GM12891 (cell line): ENCODE measurements at regions not wholly inside any gene's neighbourhood (a gene's known extent, or its start where the extent isn't known, plus 50 kb on each side); places are given as distances from the start of the nearest gene placed in this dataset.

Experiments
- DNase-seq: peaks from one replicate; pipeline ENCODE4 v3.0.0; 2011; ENCODE audit warnings: low spot score; ENCODE audit not compliant: insufficient read length
- FAIRE-seq: peaks from 2 replicates; lab custom pipeline; 2011; peaks lifted over from hg19 to GRCh38; lab: Jason Lieb, UNC
- PAX5 ChIP-seq: IDR thresholded peaks from 2 replicates; pipeline ENCODE4 v1.6.1; 2011; ENCODE audit warnings: low read length, moderate library complexity, mild to moderate bottlenecking; ENCODE audit not compliant: insufficient read depth, severe bottlenecking
- POLR2A ChIP-seq: IDR thresholded peaks from 2 replicates; pipeline ENCODE4 v1.6.1; 2011; ENCODE audit warnings: low read depth, low read length, control low read depth
- POLR2AphosphoS5 ChIP-seq: IDR thresholded peaks from 2 replicates; pipeline ENCODE4 v1.6.1; 2011; ENCODE audit warnings: low read depth, low read length, control low read depth
- POU2F2 ChIP-seq: IDR thresholded peaks from 2 replicates; pipeline ENCODE4 v1.6.1; 2011; ENCODE audit warnings: low read depth, mild to moderate bottlenecking, control low read depth, low read length, moderate library complexity
- SPI1 ChIP-seq: IDR thresholded peaks from 2 replicates; pipeline ENCODE4 v1.6.1; 2011; ENCODE audit warnings: low read depth, low read length, control low read depth
- TAF1 ChIP-seq: IDR thresholded peaks from 2 replicates; pipeline ENCODE4 v1.6.1; 2011; ENCODE audit warnings: low read depth, low read length, control low read depth

DNA sequence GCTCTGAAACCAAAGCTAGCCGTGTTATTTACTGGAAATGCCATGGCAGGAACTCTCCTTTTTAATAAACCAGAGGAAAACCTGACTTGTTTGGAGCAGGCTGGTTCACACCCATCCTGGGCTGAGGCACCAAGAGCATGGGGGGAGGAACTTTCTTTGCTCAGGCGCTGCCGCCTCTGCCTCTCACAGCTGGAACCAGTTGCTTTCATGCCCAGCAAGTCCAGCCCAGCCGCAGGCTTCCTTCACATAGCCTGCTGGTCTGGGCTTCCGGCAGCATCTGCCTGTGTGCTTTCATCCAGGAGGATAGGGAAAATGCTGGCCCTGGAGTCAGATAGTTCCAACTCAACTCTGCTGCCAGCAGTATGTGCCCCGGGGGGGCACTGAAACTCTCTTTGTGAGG lies 88.1 kb upstream of the ASIC2 start:
- DNase-seq (no peak), FAIRE-seq (no peak)
- no peak for TF ChIP-seq POLR2AphosphoS5
- TF ChIP-seq PAX5, result no peak
- no peak for TF ChIP-seq POLR2A
- no peak for TF ChIP-seq SPI1
- TF ChIP-seq TAF1, result no peak
- TF ChIP-seq POU2F2, result no peak

DNA sequence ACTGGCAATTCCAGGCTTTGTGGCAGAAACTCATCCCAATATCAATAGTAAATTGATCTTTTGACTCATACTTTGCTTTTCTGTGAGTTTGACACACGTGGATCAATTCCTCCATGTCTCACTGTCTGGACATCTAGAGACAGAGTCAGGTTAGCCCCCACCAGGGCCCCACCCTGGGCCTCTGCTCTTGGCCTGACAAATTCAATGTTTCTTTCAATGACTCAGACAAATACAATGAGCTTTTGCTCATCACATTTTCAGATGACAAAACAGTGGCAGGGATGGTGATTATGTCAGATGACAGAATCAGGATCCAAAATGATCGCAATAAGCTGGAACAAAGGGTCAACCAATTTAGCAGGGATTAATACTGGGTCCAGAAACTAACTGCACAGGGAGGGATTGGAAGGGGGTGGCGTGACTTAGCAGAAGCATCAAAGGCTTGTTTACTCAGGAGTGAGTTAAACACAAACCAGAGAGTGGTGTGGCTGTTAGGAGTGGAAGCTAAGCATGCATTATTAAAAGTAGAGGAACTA lies 90.5 kb upstream of the ASIC2 start:
- FAIRE-seq, result no peak
- no peak for DNase-seq
- TF ChIP-seq PAX5 (no peak), POU2F2 (no peak), SPI1 (no peak), POLR2AphosphoS5 (no peak), TAF1 (no peak), POLR2A (no peak)

DNA sequence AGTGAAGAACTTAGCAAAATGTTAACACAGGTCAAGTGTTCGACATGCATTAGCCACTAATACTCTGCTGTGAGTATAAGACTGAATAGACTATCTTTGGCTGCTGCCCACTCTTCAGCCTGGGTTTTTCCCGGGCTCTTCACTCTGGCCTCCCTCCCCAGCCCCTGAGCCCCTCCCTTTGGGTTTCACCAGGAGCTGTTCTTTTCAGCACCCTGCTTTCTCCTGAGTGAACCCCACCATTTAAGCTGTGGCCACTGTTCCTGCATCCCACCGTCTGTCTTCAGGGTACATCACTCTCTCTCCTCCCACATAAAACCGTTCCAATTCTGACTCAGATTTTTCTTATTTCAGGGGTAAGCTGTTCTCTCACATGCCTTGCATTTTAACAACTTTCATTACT lies 92.0 kb upstream of the ASIC2 start:
- no peak for TF ChIP-seq TAF1
- TF ChIP-seq PAX5, result no peak
- no peak for TF ChIP-seq POLR2AphosphoS5
- TF ChIP-seq POLR2A, result no peak
- TF ChIP-seq SPI1, result no peak
- TF ChIP-seq POU2F2, result no peak
- FAIRE-seq, result no peak
- DNase-seq, result no peak

DNA sequence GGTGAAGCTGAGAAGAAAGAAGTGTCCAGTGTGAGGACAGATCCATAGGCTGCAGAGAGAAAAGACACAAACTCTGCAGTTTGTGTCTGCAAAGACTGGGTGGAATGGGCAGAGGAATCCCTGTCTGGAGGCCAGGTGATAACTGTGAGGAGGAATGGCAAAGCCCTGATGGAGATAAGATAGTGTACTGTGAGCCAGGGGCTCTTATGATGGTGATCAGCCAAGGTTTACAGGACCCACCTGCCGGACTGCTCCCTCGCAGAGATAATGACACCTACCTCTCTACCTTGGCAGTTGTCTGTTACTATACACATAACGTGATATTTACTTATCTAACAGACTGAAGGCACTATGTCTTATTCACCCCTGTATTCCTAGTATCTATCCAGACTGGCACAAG lies 92.6 kb upstream of the ASIC2 start:
- FAIRE-seq, result no peak
- TF ChIP-seq POU2F2 (no peak), POLR2A (no peak), SPI1 (no peak), TAF1 (no peak), PAX5 (no peak), POLR2AphosphoS5 (no peak)
- DNase-seq, result no peak

DNA sequence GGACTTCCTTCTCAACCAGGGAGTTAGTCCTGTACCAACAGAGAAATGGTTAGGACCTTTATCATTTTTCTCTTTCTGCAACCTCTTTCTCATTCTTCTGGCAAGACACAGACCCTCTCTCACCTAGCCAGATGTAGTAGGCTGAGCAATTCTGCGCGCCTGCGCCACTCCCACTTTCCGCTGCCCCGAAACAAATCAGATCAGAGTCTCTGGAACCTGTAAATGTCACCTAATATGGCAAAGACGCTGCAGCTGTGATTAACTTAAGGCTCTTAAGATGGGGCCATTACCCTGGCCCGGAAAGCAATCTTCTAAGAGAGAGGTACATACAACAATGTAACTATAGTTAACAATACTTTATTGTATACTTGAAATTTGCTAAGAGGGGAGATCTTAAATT lies 94.3 kb upstream of the ASIC2 start:
- TF ChIP-seq SPI1, result no peak
- no peak for TF ChIP-seq POLR2AphosphoS5
- no peak for TF ChIP-seq POLR2A
- no peak for TF ChIP-seq TAF1
- no peak for TF ChIP-seq PAX5
- no peak for TF ChIP-seq POU2F2
- FAIRE-seq, result no peak
- DNase-seq, result no peak

DNA sequence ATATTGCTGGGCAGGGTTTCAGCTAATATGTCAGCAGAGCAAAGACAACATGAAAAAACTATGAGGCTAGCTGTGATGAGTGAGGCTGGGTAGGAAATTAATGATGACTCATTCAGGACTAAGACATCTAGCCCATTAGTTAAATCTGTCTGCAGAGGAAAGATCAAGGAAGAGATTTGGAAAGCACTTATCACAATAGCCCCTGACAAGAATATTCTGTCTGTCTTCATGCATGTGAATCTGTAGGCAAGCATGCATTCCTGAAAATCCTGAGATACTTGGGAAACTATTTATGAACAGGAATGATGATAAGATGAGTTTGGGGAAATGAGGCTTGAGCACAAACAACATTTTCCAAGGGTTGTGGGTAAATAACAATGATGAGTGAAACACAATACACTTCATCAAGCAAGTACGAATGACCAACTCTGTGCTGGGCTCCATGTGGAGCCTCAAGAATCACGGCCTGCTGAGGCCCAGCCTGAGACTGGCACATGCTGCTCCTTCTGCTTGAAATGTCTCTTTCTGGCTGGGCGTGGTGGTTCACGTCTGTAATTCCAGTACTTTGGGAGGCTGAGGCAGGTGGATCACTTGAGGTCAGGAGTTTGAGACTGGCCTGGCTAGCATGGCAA lies 96.5 kb upstream of the ASIC2 start:
- FAIRE-seq (no peak), DNase-seq (no peak)
- TF ChIP-seq PAX5 (no peak), SPI1 (no peak), POLR2A (no peak), TAF1 (no peak), POU2F2 (no peak), POLR2AphosphoS5 (no peak)

DNA sequence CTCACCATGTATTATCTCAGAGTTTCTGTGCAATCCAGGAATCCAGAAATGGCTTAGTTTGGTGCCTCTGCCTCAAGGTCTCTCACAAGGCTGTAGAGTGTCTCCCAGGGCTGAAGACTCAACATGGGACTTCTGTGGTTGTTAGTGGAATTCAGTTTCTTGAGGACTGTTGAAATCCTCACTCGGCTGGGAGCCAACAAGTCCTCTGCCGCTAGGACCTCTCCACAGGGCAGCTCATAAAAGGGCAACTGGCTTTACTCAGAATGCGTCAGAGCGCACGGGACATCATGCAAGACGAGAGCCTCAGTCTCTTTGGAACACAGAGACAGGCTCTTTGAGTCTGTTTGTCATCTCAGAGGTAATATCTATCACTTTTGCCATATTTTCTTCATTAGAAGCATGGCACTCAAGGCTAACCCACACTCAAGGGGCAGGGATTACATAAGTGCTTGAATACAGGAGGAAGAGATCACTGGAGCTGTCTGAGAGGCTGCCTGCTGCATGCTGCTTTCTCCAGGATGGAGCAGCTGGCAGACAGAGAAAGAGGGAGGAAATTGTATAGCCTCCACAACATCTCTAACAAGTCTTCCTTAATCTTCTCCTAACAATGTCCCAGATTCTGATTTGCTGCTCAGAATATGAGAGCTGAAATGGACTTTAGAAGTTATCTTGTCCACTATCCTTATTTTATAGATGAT lies 97.5 kb upstream of the ASIC2 start:
- FAIRE-seq, result no peak

DNA sequence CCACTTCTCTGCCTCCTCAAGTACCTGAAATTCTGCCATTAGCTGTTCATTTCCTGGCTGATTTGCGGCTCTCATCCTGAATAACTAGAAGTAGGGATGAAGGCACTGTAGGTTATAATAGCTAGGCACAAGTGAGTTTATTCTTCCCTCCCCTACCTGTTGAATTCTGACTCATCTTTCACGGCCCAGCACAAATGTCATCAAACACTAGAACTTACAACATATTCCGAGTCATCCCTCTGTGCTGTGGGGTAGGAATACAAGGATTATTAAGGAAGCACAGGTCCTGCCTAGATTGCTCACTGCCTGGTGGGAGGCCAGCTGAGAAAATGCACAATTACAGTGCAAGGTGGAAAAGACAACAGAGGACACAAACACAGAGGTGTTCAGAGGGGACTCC lies 103.7 kb upstream of the ASIC2 start:
- DNase-seq (no peak), FAIRE-seq (no peak)

More for the DNA sequence above, 97.5 kb upstream of the ASIC2 start:
- TF ChIP-seq POLR2A (no peak), POLR2AphosphoS5 (no peak), SPI1 (no peak), PAX5 (no peak), POU2F2 (no peak), TAF1 (no peak)
- DNase-seq, result no peak

DNA sequence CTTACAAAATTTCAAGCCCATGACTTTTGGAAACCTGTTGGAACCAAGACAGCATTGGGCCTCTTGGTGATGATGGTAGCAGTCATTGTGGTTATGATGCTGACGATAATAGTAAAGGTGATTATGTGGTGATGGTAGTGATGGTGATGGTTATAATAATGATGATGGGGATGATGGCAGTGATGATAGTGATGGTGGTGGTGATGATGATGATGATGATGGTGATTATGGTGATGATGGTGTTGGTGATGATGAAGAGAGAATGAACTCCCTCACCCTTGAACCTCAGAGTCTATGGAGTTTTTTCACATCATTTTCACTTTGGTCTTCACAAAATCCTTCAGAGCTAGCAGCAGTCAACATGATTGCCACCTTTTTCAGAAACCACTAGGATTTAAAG lies 105.3 kb upstream of the ASIC2 start:
- no peak for DNase-seq
- no peak for TF ChIP-seq POLR2AphosphoS5
- TF ChIP-seq PAX5, result no peak
- TF ChIP-seq TAF1, result no peak
- no peak for TF ChIP-seq SPI1
- TF ChIP-seq POU2F2, result no peak
- TF ChIP-seq POLR2A, result no peak
- no peak for FAIRE-seq

More for the DNA sequence above, 103.7 kb upstream of the ASIC2 start:
- TF ChIP-seq SPI1 (no peak), POLR2AphosphoS5 (no peak), POLR2A (no peak), TAF1 (no peak), POU2F2 (no peak), PAX5 (no peak)
